SHP77 treated with DMSO at 0.1 percent for 48 hours (cell line): ENCODE measurements at regions not wholly inside any gene's neighbourhood (a gene's known extent, or its start where the extent isn't known, plus 50 kb on each side); places are given as distances from the start of the nearest gene placed in this dataset.

Source experiments
- DNase-seq: peaks from one replicate; lab custom pipeline; 2025; lab: John Stamatoyannopoulos, UW

DNA sequence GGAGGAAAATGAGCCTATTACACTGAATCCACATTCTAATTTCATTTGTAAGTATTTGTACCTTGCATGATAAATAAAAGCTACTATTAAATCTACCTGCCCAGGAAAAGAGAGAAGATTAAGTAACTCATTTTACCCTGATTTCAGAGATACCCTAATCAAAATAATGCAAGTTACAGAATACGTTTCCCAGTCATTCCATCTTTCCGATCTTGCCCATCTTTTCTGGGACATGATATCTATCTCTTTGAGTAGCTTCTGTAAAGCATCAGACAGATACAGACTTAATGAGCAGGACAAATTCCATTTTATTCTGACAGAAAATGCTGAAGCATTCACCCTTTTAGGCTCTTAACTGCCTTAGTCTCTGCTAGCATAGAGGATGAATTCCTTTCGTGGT is 56.6 kb downstream of the SPRY2 start:
- no peak for DNase-seq

DNA sequence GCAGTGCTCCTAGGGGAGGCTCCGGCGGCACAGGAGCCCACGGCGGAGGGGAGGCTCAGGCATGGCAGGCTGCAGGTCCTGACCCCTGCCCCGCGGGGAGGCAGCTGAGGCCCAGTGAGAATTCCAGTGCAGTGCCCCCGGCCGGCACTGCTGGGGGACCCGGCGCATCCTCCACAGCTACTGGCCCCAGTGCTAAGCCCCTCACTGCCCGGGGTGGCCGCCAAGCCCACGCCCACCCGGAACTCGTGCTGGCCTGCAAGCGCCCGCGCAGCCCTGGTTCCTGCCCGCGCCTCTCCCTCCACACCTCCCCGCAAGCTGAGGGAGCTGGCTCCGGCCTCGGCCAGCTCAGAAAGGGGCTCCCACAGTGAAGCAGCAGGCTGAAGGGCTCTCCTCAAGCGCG is 62.2 kb downstream of the SPRY2 start:
- no peak for DNase-seq

DNA sequence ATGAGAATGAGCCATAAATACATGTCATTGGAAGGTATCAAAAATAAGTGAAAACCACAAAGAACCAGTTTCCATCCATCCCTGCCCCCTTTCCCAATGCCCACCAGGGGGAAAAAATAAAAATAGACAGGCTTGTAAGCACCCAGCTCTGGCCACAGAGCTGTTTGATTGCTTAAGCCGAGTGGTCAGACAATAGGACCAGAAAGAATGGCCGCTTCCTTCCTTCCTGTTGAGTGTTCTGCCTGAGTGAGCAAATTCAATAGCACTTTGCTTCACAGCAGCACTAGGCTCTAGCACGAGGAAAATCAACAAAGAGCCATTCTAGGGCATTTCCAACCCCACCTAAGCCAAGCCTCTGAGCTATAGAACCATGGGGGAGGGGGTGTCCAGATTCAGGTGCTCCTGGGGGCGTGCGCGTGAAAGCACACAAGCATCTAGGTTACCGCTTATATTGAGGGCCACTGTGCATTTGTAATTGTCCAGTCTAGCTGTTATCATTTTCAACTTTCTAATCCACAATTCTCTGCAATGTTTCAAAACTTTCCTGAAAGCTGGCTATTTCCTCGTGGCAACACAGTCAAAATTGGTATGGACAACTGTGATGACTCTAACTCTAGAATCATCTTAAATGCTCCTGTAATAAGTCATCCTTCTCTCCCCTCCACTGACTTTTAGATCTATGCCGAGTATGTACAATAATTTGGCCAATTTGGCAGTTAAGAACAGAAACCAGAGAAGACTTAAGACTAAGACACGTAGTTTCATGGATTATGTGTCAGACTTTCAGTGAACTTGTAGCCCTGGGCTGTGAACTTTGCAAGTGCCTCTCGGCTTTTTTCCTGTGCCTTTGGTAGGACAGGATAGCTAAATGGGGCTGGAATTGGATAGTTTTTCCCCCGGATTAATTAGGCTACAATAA is 64.3 kb downstream of the SPRY2 start:
- peak; percentile 83 for DNase-seq

DNA sequence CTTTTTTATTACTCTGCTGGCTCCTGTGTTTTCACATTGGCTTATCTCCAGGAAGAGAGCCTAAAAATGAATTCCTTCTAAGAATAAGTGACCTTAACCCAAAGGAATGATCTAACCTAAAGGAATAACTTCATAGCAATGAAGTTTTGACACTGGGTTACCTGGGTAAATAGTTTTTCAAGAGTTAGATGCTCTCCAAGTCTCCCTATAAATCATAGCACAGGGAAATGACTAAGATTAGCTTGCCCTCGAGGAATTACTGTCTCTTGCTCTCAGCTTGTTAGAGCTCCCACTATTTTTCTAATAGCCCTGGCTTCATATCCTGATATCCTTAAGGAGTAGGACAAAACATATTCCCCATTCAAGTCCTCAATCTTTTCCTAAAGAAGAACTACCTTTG is 66.3 kb downstream of the SPRY2 start:
- no peak for DNase-seq

DNA sequence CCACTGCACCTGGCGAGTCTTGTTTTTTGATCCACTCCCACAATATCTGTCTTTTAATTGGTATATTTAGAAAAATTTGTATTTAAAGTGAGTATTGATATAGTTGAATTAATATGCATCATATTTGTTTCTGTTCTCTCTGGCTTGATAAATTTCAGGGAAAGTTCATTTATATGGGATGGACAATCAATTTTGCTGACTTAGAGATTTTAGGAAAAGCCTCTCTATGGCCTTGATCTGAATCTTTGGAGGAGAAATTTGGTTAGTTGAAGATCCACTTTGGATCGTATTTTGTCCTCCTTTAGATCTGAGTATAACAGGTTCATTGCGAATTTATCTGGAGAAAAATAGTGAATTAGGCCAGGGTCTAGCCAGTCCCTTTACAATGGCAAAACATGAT is 67.2 kb downstream of the SPRY2 start:
- no peak for DNase-seq

DNA sequence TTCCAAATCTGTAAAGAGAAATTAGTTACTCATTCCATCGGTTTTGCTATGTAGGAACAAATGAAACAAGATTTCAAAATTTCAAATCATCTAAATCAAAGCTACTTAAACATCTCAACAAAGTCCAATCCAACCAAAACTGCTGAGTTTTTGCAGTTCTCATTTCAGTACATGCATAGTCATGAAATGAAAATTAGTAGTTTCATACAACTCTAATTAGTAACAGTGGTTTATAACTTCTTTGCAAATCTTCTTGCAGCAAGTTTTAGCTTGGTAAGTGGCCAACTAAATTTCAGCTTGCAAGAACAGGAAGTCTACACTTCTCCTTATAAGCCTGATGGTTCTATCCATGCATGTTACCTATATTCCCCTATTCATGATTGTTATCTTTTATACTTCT is 75.6 kb downstream of the SPRY2 start:
- DNase-seq: no peak

DNA sequence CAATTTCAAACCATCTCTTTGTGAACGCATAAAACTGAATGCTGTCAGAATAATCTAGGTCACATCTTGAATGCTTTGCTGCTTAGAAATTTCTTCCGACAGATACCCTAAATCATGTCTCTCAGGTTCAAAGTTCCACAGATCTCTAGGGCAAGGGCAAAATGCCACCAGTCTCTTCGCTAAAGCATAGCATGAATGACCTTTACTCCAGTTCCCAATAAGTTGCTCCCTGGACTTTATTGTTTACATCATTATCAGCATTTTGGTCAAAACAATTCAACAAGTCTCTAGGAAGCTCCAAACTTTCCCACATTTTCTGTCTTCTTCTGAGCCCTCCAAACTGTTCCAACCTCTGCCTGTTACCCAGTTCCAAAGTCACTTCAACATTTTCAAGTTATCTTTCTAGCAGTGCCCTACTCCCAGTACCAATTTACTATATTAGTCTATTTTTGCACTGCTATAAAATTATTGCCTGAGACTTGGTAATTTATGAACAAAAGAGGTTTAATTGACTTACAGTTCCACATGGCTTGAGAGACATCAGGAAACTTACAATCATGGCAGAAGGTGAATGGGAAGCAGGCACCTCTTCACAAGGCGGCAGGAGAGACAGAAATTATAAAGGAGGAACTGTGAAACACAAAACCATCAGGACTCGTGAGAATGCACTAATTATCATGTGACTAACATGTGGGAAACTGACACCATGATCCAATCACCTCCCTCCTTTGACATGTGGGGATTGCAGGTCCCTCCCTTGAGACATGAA is 77.0 kb downstream of the SPRY2 start:
- DNase-seq: no peak

DNA sequence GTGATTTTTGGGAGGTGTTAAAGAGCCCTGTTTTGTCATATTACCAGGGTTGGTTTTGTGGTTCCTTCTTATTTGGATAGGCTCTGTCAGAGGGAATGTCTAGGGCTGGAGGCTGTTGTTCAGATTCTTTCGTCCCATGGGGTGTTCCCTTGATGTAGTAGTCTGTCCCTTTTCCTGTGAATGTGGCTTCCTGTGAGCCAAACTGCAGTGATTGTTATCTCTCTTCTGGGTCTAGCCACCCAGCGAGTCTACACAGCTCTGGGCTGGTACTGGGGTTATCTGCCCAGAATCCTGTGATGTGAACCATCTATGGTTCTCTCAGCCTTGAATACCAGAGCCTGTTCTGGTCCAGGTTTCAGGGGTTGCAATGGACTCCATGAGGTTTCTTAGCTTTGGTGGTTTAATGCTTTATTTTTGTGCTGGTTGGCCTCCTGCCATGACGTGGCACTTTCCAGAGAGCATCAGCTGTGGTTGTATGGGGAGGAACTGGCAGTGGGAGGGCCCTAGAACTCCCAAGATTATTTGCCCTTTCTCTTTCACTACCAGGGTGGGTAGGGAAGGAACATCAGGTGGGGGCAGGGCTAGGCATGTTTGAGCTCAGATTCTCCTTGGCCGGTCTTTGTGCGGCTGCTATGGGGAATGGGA is 78.8 kb downstream of the SPRY2 start:
- DNase-seq: no peak

DNA sequence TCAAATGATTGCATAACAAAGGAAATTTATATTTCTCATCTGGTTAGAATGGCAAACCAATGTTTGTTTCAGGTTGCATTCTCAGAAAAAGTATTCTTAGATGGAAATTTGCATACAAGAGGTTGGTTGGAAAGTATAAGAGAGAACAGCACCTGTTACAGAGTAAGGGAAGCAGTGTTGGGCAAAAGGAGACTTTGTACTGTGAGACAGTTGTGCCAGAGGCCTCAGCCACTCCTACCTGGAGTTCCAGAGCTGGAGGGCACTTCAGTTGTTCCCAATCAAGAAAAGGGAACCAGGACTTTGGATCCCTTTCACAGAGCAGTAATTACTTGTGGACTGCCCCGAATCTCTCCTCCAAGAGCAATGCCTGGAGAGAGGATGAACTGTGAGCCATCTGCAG is 81.8 kb downstream of the SPRY2 start:
- DNase-seq: no peak

DNA sequence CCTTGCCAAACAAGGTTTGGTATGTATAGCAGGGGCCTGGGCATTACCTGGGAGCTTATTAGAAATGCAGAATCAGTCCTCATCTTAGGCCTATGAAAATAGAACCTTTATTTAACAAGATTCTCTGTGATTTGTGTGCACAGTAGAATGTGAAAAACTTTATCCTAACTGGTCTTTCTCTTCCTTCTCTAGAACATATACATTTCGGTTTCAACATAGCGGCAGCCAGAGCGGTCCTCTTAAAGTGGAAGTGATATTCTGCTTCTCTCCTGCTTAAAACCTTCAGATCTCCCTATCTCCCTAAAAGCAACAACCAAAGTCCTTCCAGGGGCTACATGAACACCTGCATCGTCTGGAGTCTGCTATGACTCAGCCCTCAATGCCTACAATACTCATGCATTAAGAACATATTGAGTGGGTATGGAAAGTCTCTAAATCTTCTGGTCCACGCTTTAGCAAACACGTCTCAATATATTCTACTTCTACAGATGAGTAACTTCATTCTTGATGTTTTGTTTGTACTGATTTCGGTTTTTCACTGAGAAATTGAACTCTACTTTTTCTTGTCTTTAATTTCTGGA is 84.5 kb downstream of the SPRY2 start:
- no peak for DNase-seq

DNA sequence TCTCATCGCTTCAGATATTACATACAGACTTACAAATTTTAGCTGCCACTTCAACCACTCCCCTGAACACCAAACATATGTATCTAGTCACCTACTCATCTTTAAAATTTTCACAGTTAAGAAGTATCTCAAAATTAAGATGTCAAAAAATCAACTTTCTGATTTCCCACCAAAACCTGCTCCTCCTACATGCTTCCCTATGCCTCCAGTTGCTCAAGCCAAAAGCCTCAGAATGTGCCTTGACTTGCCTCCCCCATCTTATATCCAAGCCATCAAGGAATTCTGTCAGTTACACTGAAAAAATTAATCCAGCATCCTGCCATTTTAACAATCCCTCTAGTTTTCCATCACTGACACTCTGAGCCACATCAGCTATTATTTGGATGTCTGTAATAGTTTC is 85.0 kb downstream of the SPRY2 start:
- no peak for DNase-seq

DNA sequence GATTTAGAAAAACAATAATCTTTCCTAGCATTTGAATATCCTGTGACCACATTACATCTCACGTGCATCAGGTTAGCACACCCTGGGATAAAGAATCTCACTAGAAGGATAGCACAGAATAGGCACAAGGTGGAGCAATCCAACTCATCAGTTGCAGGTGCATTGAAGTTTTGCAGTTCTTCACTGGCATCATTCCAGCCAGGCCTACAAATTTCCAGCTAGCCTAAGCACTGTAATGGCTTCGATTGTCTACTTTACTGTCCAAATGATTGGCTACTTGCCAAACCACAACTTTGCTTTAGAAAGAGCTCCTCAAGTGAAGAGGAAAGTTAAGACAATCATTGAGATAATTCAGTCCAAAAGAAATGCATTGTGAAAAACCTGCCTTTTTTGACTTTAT is 89.5 kb downstream of the SPRY2 start:
- no peak for DNase-seq

DNA sequence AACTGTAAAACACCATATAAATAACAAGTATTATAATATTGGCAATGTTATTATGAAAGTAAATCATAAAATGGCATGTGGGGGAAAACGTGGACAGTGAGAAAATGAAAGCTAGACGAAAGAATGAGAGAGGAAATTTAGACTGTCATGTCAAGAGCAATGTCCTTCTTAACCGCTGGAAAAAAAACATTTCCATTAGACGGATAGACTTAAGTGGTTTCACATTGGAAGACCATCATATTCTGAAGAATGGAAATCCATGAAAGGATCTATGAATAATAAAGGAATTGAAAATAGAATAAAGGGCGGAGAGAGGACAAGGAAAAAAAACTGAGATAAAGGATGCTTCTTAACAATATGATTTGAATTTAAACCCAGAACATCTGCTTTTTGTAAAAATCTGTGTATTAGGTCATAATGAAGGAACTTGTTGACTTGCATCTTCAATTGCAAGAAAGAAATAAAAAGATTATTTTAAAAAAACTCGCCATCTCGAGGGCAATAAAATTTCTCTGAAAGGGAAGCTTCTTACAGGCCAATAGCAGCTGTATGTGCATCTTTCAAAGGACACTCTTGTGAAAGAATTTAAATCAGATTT is 90.6 kb downstream of the SPRY2 start:
- DNase-seq: peak; percentile 11

DNA sequence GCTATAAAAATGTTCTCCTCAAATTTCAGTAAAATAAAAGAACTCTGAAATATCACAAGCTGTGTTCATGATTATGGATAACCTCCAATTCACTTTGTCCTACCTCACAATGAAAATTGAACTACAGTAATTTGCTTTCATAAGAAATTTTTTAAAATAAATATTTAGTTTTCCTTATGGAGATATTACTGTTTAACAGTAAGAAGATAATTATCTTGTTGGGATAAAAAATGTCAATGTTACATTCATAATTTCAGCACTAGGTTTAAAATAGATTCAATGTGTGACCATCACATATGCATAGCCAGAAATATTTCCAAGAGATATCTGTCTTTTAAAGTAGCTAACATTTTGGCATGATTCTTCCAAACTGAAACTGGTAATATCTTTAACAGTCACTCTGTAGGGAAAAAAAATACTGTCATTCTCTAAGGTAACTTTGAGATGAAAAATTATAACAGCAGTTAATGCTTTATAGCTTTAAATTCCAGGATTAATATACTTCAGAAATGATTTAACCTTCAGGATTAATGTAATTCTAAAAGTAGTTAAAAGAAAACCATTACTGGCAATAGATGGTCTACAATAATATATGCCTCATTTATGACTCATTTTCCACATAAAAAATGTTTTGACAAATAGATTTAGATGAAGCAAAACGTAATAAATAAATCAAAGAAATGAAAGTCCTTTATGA is 91.3 kb downstream of the SPRY2 start:
- no peak for DNase-seq

DNA sequence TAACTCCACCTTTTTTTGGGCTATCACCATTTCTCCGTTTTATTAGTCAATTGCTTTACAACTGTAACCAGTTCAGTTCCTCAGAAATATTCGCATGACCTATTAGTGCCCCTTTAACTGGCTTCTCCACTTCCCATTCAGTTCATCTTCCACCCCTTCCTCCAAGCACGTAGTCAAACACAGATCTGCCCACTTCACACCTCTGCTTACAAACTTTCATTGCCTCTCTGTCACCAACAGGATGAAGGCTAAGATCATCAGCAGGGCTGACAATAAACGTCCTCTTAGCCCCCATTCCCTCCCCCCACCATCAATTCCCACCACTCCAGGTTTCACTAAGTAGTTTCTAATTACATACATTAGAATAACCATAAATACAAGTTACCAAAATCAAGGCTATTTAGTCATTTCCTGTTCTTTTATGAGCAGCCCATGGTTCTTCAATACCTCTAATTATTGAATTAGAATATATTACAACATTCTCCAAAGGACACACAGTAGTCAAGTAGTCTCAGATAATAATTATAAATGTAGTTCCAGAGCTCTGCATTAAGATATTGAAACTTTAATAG is 95.7 kb downstream of the SPRY2 start:
- DNase-seq: no peak

DNA sequence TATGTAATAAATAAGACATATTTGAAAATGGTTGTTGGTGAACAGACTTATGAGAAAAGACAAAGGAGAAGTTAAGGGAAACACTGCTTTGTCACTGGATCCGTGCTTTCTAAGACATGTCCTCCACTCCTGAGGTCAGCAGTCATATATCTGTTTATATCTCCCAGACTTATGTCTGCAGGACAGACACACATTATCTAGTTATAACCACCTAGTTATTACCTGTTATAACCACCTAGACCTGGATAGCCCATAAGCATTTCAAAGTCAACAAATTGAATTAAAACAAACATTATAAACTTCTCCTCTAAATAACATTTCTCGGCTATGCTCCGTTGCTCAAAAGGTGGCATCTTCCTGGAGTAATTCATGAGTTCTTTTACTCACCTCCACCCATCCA is 96.4 kb downstream of the SPRY2 start:
- no peak for DNase-seq

DNA sequence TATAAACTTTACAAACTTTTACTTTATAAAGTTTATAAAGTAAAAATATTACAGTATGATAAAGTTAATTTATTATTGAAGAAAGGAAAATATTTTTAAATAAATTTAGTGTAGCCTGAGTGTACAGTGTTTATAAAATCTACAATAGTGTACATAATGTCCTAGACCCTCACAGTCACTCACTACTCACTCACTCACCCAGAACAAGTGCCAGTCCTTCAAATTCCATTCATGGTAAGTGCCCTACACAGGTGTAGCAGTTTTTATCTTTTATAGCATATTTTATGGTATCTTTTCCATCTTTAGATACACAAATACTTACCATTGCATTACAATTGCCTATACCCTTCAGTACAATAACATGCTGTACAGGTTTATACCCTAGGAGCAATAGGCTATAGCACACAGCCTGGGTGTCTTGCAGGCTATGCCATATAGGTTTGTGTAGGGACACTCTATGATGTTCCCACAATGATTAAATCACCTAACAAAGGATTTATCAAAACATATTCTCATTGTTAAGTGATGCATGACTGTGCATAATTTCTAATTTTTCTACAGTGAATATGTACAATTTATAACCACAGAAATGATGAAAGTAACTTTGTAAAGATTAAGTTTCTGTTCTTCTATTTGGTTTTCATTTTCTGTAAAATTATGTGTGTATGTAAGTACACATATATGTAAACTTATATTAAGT is 98.0 kb downstream of the SPRY2 start:
- no peak for DNase-seq

DNA sequence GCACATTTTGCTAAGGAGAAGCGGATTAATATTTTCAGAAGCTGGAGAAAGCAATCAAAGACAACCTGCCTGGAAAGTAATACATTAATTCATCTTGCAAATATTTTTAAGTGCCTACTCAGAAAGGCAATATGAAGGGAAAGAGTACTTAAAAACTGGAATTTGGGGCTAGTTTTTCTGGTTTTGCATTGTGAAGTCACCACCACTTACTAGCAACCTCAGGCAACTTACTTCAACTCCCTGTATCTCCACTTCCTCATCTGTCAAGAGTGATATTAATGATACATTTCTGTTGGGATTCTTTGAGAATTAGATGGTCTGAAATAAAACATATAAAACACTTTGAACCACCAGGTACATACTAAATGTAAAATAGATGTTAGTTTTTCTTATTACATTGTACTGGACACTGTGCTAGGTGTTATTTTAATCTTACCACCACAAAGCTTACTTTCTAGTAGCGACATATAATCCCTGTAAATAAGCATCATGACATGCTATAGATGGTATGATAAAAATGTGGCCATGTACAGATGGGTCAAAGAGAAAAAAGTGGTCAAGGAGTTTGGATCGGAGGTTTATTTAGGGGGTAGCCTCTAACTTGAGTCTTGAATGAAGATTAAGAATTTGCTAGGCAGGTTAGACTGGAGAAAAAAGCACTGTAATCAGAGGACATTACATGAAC is 101.2 kb downstream of the SPRY2 start:
- DNase-seq: no peak

DNA sequence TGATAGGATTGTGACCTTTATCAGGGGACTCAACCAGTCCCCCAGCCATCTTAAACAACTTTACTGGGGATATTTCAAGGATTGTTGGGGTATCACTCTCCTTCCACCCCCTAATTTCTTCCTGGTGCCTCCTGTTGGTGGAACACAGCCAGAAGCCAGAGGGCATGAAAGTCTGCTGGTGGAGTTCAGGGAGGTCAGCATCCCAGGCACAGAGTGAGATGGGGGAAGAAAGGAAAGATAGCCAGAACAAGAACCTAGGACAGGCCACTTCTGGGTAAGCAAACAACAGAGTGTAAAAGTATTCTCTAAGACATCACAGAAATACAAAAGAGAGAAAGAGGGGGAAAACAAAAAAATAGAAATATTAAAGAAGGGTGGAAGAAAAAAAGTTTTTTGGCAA is 101.8 kb downstream of the SPRY2 start:
- DNase-seq: no peak

DNA sequence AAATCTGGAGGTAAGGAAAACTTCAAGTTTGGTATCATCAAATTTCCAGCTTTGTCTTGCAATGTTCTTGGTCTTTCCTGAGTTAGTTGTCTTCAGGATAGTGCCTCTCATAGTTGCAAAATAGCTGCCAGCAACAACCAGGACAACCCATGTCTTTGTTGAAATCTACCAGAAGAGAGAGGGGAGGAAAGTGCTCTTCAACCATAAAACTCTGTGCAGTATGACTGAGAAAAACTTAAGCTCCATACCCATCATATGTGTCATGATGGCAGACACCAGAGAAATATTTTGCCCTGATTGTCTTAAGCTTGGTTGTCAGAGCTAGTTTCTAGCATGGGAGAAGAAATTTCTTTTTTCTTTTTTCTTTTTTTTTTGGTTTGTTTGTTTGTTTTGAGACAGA is 103.3 kb downstream of the SPRY2 start:
- DNase-seq: no peak
